ENCODE measurements at regions not wholly inside any gene's neighbourhood (a gene's known extent, or its start where the extent isn't known, plus 50 kb on each side); places are given as distances from the start of the nearest gene placed in this dataset.

DNA sequence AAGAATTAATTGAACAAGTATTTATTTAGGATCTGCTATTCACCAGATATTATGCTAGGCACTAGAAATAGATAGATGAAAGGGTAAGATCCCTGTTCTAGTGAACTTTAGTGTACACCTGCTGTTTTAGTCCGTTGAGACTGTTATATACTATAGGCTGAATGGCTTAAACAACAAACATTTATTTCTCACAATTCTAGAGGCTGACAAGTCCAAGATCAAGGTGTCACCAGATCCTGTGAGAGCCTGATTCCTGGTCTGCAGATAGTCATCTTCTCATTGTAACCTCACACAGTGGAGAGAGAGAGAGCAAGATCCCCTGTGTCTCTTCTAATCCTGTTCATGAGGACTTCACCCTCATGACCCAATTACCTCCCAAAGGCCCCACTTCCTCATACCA is 281.4 kb upstream of the KCNH8 start:
- TF ChIP-seq POLR2AphosphoS5 (IDR thresholded peaks at IDR 0.05; ENCODE audit: low read depth, low read length) = no peak
- no peak for TF ChIP-seq POLR2A (IDR thresholded peaks at IDR 0.05; ENCODE audit: low read depth, low read length)
- TF ChIP-seq TAF1 (IDR thresholded peaks at IDR 0.05; ENCODE audit: borderline replicate concordance, low read depth, low read length) = no peak

Data from GM12892 (cell line).